IMR-90 (cell line): ENCODE measurements at regions not wholly inside any gene's neighbourhood (a gene's known extent, or its start where the extent isn't known, plus 50 kb on each side); places are given as distances from the start of the nearest gene placed in this dataset.

ENCODE experiments used
- CEBPB ChIP-seq: IDR thresholded peaks from 2 replicates; pipeline ENCODE4 v1.6.1; 2012; ENCODE audit warnings: low read depth, low read length, improper control_type of control experiment
- CTCF ChIP-seq: conservative IDR thresholded peaks from 2 replicates; pipeline ENCODE4 v1.5.1; 2012; ENCODE audit warnings: mild to moderate bottlenecking, low read depth, low read length, improper control_type of control experiment
- FOS ChIP-seq: fragments of 150-350 bp; IDR thresholded peaks from 2 replicates; pipeline ENCODE4 v1.6.1; 2016; ENCODE audit warnings: low read depth, low read length
- MAFK ChIP-seq: IDR thresholded peaks from 2 replicates; pipeline ENCODE4 v1.6.1; 2012; ENCODE audit warnings: low read depth, low read length, improper control_type of control experiment
- POLR2A ChIP-seq: IDR thresholded peaks from 2 replicates; pipeline ENCODE4 v1.6.1; 2012; ENCODE audit warnings: mild to moderate bottlenecking, low read depth, low read length
- RAD21 ChIP-seq: IDR thresholded peaks from 2 replicates; pipeline ENCODE4 v1.6.1; 2012; ENCODE audit warnings: low read length, improper control_type of control experiment
- RFX5 ChIP-seq: IDR thresholded peaks from 2 replicates; pipeline ENCODE4 v1.8.0; 2012; ENCODE audit warnings: low read depth, mild to moderate bottlenecking, low read length, moderate library complexity
- SMC3 ChIP-seq: fragments of 150-350 bp; IDR thresholded peaks from 2 replicates; pipeline ENCODE4 v1.6.1; 2016; ENCODE audit warnings: low read depth, mild to moderate bottlenecking, antibody characterized with exemption, low read length, moderate library complexity
- TF ChIP-seq, protein P1 (sequence below): fragments of 150-350 bp; IDR thresholded peaks from 2 replicates; pipeline ENCODE4 v1.6.1; 2017; ENCODE audit warnings: mild to moderate bottlenecking, antibody characterized with exemption, low read length, low read depth

DNA sequence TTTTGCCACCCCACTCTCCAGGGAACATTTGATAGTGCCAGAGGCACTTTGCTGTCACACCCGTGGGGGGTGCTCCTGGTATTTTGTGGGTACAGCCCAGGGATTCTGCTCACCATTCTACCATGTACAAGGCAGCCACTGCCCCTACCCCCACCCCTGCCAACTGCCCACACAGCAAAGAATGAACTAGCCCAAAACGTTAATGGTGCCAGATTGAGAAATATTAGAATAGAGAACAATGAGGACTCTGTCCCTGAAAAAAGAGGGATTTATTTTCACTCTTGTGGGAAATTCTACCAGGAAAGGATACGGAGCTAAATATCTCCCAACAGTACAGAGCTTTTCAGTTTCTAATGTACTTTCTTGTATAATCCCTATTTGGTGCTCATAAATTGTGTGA lies 154.5 kb upstream of the SUCLG2 start:
- TF ChIP-seq POLR2A (no peak), CTCF (no peak), CEBPB (no peak), SMC3 (no peak), RFX5 (no peak), MAFK (no peak), RAD21 (no peak), FOS (no peak)
- TF ChIP-seq, protein P1, sequence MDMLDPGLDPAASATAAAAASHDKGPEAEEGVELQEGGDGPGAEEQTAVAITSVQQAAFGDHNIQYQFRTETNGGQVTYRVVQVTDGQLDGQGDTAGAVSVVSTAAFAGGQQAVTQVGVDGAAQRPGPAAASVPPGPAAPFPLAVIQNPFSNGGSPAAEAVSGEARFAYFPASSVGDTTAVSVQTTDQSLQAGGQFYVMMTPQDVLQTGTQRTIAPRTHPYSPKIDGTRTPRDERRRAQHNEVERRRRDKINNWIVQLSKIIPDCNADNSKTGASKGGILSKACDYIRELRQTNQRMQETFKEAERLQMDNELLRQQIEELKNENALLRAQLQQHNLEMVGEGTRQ, result no peak
